ENCODE measurements at regions not wholly inside any gene's neighbourhood (a gene's known extent, or its start where the extent isn't known, plus 50 kb on each side); places are given as distances from the start of the nearest gene placed in this dataset.
"Not testable (repeated sequence)": the region's sequence is repeated elsewhere in the genome, so short reads cannot be mapped to it uniquely, and the experiment has no call there.

DNA sequence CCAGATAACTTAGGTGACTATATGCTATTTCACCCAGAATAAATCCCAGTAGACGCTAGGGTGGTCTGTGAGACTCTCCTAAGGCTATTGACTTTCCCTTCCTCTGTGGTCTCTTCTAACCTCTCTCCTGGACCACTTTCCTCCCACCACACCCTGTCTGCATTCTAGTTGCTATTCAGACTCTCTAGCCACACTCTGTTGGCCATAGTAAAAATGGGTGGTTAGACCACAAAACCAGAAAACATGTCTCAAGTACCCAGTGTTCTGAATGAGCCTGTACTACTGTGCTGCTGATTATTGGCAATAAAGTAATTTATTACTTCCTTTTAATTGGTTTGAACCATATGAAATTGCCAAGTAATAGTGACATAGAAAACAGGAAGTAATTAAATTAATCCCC is 240.8 kb downstream of the KIF20B start:
- no peak for DNase-seq (ENCODE audit: extremely low read depth, low read depth, low spot score)

DNA sequence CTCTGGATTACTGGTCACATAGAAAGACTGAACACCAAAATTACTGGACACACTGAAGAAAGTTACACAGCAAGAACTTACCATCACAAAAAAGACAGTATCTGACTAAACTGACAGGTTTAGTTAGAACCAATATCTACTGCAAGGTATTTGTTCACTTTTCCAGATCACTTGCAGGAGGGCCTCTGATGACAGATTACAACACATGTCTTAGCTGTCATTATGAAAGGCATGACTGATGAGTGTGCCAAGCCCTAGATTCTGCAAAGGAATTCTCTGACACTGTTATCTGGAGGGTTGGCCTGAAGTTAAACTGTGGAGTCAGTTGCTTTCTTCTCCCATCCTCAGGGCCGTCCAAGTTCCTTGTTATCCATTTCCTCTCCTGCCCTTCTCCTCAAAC is 242.7 kb downstream of the KIF20B start:
- no peak for DNase-seq (ENCODE audit: extremely low read depth, low read depth, low spot score)

DNA sequence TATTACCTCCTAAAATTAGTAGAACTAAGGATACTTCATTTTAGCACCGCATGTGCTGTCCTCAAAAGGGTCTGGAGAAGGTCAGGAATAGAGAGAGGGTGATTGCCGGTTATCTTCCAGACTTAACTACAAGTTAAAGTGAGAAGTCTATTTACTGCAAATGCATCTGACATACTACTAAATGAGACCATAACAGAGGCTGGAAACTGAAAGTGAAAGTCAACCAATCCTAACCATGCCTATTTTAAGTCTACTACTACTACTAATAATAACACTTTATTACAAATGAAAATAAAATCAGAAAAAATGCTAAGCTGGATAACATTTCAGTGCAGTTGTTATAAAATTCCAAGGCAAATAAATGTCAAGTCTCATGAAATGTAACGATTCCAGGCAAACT is 244.7 kb downstream of the KIF20B start:
- DNase-seq (ENCODE audit: extremely low read depth, low read depth, low spot score): no peak

- DNase-seq (ENCODE audit: extremely low read depth, low read depth, low spot score): no peak
Measured at GRCh38 chr10:89949496-89949895, 248.1 kb downstream of the KIF20B start.

GRCh38 chr10:89952325-89952724 is 250.9 kb downstream of the KIF20B start:
- DNase-seq (ENCODE audit: extremely low read depth, low read depth, low spot score): no peak

DNA sequence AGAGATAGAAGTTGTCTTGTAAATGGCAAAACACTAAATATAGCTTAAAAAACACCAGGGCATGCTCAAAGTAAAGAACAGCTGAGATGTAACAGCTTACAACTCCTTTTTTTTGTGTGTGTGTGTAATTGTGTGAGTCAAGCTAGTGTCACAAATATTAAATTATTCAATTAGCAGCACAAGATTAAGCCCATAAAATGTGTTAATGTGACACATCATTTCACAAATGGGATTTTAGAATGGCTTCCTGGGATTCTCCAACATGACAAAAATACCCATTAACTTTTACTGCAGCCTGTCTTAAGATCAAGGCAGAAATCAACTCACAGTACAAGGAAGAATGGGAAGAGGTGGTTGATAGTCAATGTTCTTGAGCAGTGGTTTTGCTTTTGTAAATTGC is 251.4 kb downstream of the KIF20B start:
- DNase-seq (ENCODE audit: extremely low read depth, low read depth, low spot score): no peak

DNA sequence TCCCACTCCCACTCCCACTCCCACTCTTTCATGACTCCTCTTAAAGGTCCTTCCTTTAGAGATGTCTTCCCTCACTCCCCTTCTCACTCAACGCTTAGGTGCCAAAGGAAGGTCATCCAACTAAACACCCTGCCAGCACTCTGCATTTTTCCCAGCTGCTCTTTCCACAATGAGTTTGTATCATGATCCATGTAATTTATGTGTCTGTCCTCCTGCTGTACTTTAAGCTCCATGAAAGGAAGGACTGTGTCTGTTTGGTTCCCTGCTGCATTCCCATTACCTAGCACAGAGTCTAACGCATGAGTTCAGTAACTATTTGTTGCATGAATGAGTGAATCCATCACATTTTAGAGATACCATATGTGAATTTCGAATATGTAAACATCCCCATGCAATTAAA is 252.7 kb downstream of the KIF20B start:
- DNase-seq (ENCODE audit: extremely low read depth, low read depth, low spot score): no peak

GRCh38 chr10:89954787-89955566 is 253.6 kb downstream of the KIF20B start:
- no peak for DNase-seq (ENCODE audit: extremely low read depth, low read depth, low spot score)

DNA sequence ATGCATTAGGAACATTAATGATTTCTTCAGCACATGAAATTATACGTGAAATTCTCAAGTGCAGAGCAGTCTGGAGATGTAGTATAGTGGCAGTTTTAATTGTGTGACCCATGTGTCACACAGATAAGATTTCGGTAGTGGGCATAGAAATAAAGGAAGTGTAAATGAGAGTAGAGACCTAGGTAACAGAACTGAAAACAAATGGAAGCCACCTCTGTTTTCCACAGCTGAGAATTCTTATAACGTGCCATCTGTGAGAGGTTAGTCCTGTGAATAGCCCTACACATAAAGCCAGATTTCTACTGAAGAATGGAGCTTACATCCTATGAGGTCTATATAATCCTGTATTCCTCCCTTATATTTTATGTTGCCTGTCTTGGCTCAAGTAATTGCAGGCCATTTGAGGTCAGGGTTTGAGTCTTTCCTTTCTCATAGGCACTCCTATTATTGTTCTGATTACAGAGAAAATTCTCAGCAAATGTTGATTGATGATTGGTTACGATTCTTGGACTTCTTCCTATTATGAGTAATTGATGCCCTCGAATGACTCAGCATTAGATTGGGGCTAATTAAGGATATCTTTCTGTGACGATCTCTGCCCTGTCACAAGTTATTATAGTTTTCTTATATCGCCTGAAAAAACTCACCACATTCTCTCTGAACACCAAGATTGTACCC is 258.2 kb downstream of the KIF20B start:
- DNase-seq (ENCODE audit: extremely low read depth, low read depth, low spot score): no peak

GRCh38 chr10:89963451-89964102 is 262.2 kb downstream of the KIF20B start:
- DNase-seq (ENCODE audit: extremely low read depth, low read depth, low spot score): no peak

DNA sequence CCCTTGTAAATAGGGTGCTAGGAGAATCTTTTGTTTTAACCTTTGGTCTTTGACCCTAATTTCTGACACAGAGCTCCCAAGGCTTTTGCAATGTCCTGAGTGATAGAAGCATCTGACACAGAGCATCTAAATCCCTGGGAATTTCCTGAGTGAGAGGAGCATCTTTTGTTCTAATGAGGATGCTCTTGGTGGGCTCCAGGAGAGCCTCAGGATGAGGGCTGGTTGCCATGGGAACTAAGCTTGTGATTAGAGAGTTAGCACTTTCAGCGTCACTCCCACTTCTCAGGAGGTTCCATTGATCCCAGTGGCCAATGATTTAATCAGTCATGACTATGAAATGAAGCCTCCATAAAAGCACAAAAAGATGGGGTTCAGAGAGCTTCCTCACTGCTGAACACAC is 264.8 kb downstream of the KIF20B start:
- no peak for DNase-seq (ENCODE audit: extremely low read depth, low read depth, low spot score)

DNA sequence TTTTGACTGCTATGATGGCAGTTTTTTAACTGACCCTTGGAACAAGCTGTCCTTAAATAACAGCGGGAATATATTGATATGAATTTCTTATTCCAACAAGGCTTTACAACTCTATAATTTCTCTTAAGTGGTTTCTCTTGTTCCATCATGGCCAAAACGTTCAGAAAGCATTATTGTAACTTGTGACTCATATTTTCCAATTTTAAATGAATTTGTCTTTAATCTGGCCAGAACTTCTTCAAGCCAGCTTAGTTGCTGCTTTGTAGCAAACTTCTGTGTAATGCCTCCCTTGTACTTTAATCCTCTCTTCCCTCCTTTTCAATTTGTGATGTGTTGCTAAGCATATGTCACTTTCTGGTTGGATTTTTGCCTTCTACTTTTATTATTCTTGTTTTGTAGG is 271.9 kb downstream of the KIF20B start:
- no peak for DNase-seq (ENCODE audit: extremely low read depth, low read depth, low spot score)

DNA sequence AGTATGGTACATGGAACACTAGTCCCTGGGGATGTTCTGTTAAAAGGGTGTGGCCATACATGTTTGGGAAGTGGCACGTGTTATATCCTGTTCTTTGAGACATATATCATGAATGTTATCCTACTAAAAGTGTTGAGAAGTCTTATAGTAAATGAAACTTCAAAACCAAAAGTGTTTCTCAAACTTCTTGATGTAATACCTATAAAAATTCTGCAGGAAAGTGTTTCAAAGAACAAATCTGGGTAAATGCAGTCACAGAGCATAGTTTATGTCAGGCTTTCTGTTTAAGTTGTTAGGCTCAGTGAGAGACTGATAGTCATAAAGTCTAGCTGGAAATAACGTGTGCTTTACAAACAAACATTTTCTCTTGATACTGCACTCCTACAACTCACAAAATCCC is 273.7 kb downstream of the KIF20B start:
- no peak for DNase-seq (ENCODE audit: extremely low read depth, low read depth, low spot score)

GRCh38 chr10:89975771-89976170 is 274.4 kb downstream of the KIF20B start:
- no peak for DNase-seq (ENCODE audit: extremely low read depth, low read depth, low spot score)

GRCh38 chr10:89978081-89978480 is 276.7 kb downstream of the KIF20B start:
- DNase-seq (ENCODE audit: extremely low read depth, low read depth, low spot score): no peak

DNA sequence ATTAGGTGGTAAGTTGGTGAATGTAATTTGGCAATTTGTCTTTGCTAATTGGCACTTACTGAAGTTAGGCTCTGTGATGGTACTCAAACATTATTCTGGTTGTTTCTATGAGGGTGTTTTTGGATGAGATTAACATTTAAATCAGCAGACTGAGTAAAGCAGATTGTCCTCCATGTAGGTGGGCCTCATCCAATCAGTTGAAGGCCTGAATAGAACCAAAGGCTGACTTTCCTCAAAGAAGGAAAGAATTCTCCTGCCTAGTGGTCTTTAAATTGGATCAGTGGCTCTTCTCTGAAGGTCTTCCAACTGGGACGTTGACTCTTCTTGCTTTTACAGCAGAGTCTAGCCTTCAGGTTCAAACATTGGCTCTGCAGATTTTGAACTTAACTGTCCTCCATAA is 278.3 kb downstream of the KIF20B start:
- DNase-seq (ENCODE audit: extremely low read depth, low read depth, low spot score): no peak

GRCh38 chr10:89980166-89980565 is 278.8 kb downstream of the KIF20B start:
- DNase-seq (ENCODE audit: extremely low read depth, low read depth, low spot score): no peak

GRCh38 chr10:89981891-89982290 is 280.5 kb downstream of the KIF20B start:
- no peak for DNase-seq (ENCODE audit: extremely low read depth, low read depth, low spot score)

DNA sequence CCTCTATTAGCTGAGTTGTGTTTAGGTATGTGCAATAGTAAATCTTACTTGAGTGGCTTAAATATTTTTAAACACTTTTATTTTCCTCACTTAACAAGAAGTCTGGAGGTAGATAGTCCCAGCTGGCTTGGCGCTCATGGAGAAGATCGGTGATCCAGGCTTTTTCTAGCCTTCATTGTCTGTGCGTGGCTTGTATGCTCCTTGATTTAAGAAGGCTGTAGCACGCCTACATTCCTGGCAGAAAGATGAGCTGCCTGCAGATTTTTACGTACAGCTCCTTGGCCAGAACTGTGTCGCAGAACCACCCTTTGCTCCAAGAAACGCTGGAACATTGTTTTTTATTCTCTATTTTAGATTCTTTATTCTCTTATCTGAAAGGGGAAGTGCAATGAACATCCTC is 284.1 kb downstream of the KIF20B start:
- DNase-seq (ENCODE audit: extremely low read depth, low read depth, low spot score): no peak

DNA sequence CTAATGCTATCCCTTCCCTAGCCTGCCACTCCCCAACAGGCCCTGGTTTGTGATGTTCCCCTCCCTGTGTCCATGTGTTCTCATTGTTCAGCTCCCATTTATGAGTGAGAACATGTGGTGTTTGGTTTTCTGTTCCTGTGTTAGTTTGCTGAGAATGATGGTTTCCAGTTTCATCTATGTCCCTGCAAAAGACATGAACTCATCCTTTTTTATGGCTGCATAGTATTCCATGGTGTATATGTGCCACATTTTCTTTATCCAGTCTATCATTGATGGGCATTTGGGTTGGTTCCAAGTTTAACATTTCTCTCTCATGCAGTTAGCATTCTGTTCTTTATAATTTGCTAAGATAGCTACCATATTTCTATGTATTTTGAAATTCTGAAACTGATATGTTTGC is 287.0 kb downstream of the KIF20B start:
- not testable (repeated sequence) for DNase-seq (ENCODE audit: extremely low read depth, low read depth, low spot score)

DNA sequence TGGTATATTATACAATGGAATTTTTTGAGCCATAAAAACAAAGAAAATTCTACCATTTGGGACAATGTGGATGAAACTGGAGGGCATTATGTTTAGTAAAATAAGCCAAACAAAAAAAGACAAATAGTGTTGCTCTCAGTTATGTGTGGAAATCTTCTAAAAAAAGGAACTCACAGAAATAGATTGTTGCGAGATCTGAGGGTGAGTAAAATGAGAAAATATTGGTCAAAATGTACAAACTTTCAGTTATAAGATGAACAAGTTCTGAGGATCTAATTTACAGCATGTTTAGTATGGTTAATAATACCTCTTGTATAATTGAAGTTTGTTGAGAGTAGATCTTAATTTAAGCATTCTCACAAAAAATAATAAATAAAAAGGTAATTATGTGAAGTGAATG is 291.2 kb downstream of the KIF20B start:
- DNase-seq (ENCODE audit: extremely low read depth, low read depth, low spot score): no peak

DNA sequence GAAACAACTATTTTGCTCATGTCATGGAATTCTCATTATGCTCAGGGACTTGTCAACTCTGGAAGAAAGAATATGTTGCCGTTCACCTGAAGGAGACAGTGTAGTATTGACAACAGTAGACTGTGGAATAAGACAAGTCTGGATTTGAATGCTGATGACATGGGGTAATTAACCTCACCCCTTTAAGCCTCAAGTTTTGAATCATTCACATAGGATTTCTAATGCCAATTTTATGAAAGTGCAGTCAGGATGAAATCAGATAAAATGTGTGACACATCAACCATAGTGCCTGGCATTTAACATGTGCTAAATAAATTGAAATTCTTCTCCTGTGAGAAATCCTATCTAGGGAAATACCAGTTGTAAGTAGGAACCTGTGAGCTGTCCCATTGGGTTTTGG is 305.8 kb downstream of the KIF20B start:
- no peak for DNase-seq (ENCODE audit: extremely low read depth, low read depth, low spot score)
